ENCODE measurements at regions not wholly inside any gene's neighbourhood (a gene's known extent, or its start where the extent isn't known, plus 50 kb on each side); places are given as distances from the start of the nearest gene placed in this dataset.

DNA sequence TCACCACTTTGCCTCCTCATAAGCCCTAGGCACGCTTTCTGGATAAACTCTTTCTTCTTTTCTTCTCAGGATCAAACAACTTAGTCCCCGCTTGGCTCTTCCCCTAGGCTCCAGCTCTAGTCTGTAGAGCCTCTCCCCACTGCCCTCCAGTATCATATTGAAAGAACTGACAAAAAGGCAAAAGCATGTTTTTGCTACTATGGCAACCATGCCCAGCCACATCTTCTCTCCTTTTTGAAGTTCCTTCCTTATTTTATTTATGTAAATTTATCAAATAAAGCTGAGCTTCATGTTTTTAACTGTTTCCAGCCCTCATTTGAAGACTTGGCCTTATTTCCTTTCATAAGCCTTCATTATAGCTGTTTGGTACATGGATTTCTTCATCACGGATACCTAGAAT lies 86.0 kb upstream of the LIMCH1 start:
- TF ChIP-seq ZFX (IDR thresholded peaks at IDR 0.05) = no peak
- TF ChIP-seq, protein P1, sequence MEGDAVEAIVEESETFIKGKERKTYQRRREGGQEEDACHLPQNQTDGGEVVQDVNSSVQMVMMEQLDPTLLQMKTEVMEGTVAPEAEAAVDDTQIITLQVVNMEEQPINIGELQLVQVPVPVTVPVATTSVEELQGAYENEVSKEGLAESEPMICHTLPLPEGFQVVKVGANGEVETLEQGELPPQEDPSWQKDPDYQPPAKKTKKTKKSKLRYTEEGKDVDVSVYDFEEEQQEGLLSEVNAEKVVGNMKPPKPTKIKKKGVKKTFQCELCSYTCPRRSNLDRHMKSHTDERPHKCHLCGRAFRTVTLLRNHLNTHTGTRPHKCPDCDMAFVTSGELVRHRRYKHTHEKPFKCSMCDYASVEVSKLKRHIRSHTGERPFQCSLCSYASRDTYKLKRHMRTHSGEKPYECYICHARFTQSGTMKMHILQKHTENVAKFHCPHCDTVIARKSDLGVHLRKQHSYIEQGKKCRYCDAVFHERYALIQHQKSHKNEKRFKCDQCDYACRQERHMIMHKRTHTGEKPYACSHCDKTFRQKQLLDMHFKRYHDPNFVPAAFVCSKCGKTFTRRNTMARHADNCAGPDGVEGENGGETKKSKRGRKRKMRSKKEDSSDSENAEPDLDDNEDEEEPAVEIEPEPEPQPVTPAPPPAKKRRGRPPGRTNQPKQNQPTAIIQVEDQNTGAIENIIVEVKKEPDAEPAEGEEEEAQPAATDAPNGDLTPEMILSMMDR (conservative IDR thresholded peaks at IDR 0.05) = no peak

All from C4-2B (cell line).